GM12891 (cell line): ENCODE measurements at regions not wholly inside any gene's neighbourhood (a gene's known extent, or its start where the extent isn't known, plus 50 kb on each side); places are given as distances from the start of the nearest gene placed in this dataset.

Source experiments
- DNase-seq: peaks from one replicate; pipeline ENCODE4 v3.0.0; 2011; ENCODE audit warnings: low spot score; ENCODE audit not compliant: insufficient read length
- FAIRE-seq: peaks from 2 replicates; lab custom pipeline; 2011; peaks lifted over from hg19 to GRCh38; lab: Jason Lieb, UNC
- PAX5 ChIP-seq: IDR thresholded peaks from 2 replicates; pipeline ENCODE4 v1.6.1; 2011; ENCODE audit warnings: low read length, moderate library complexity, mild to moderate bottlenecking; ENCODE audit not compliant: insufficient read depth, severe bottlenecking
- POLR2A ChIP-seq: IDR thresholded peaks from 2 replicates; pipeline ENCODE4 v1.6.1; 2011; ENCODE audit warnings: low read depth, low read length, control low read depth
- POLR2AphosphoS5 ChIP-seq: IDR thresholded peaks from 2 replicates; pipeline ENCODE4 v1.6.1; 2011; ENCODE audit warnings: low read depth, low read length, control low read depth
- POU2F2 ChIP-seq: IDR thresholded peaks from 2 replicates; pipeline ENCODE4 v1.6.1; 2011; ENCODE audit warnings: low read depth, mild to moderate bottlenecking, control low read depth, low read length, moderate library complexity
- SPI1 ChIP-seq: IDR thresholded peaks from 2 replicates; pipeline ENCODE4 v1.6.1; 2011; ENCODE audit warnings: low read depth, low read length, control low read depth
- TAF1 ChIP-seq: IDR thresholded peaks from 2 replicates; pipeline ENCODE4 v1.6.1; 2011; ENCODE audit warnings: low read depth, low read length, control low read depth

GRCh38 chr9:103949096-103949495, 145.0 kb upstream of the SMC2 start:
- FAIRE-seq (no peak), DNase-seq (no peak)
- TF ChIP-seq POU2F2, result no peak
- TF ChIP-seq TAF1, result no peak
- no peak for TF ChIP-seq POLR2A
- no peak for TF ChIP-seq POLR2AphosphoS5
- TF ChIP-seq PAX5, result no peak
- TF ChIP-seq SPI1, result no peak

- FAIRE-seq, result no peak
- no peak for TF ChIP-seq TAF1
- no peak for TF ChIP-seq POLR2AphosphoS5
- peak; percentile 38; the same call in 1 of the 2 replicates for TF ChIP-seq SPI1
- DNase-seq, result no peak
Observed at GRCh38 chr9:103977163-103977562, 116.9 kb upstream of the SMC2 start.

- TF ChIP-seq POLR2A (no peak), SPI1 (peak; percentile 37; the same call in 1 of the 2 replicates)
- no peak for DNase-seq
- no peak for FAIRE-seq
Observed at GRCh38 chr9:103978396-103978795, 115.7 kb upstream of the SMC2 start.

GRCh38 chr9:103981912-103982311, 112.2 kb upstream of the SMC2 start:
- TF ChIP-seq POLR2A (no peak), SPI1 (no peak), TAF1 (no peak), POLR2AphosphoS5 (no peak), PAX5 (no peak), POU2F2 (no peak)
- no peak for DNase-seq
- FAIRE-seq, result no peak

- TF ChIP-seq POLR2AphosphoS5, result no peak
- TF ChIP-seq POLR2A, result no peak
- peak; percentile 76 for TF ChIP-seq SPI1
- TF ChIP-seq POU2F2, result no peak
- TF ChIP-seq TAF1, result no peak
- TF ChIP-seq PAX5, result no peak
- FAIRE-seq, result no peak
- no peak for DNase-seq
Observed at GRCh38 chr9:103985077-103985476, 109.0 kb upstream of the SMC2 start.

GRCh38 chr9:103988821-103989220, 105.3 kb upstream of the SMC2 start:
- FAIRE-seq (no peak), DNase-seq (no peak)
- no peak for TF ChIP-seq POLR2A
- TF ChIP-seq TAF1, result no peak
- no peak for TF ChIP-seq PAX5
- no peak for TF ChIP-seq POLR2AphosphoS5
- TF ChIP-seq SPI1, result no peak
- no peak for TF ChIP-seq POU2F2

GRCh38 chr9:103990311-103990710, 103.8 kb upstream of the SMC2 start:
- FAIRE-seq (no peak), DNase-seq (no peak)
- TF ChIP-seq POLR2AphosphoS5 (no peak), POU2F2 (no peak), POLR2A (no peak), PAX5 (no peak), TAF1 (no peak), SPI1 (no peak)

- DNase-seq (no peak), FAIRE-seq (no peak)
- TF ChIP-seq SPI1 (no peak), POLR2A (no peak), POLR2AphosphoS5 (no peak), TAF1 (no peak), POU2F2 (no peak), PAX5 (no peak)
Observed at GRCh38 chr9:103991001-103991400, 103.1 kb upstream of the SMC2 start.

- TF ChIP-seq SPI1 (0 out of 2 replicates have a peak, but pooled peaks have one; percentile 12), PAX5 (no peak), POLR2A (peak; percentile 52; the same call in 1 of the 2 replicates)
- DNase-seq, result no peak
- FAIRE-seq, result no peak
Observed at GRCh38 chr9:103991698-103992097, 102.4 kb upstream of the SMC2 start.

GRCh38 chr9:103992938-103993579, 101.0 kb upstream of the SMC2 start:
- DNase-seq, result no peak
- no peak for TF ChIP-seq SPI1
- TF ChIP-seq POLR2A, result no peak
- TF ChIP-seq PAX5, result no peak
- no peak for TF ChIP-seq POU2F2
- TF ChIP-seq TAF1, result no peak
- no peak for TF ChIP-seq POLR2AphosphoS5
- no peak for FAIRE-seq
